ENCODE measurements at regions not wholly inside any gene's neighbourhood (a gene's known extent, or its start where the extent isn't known, plus 50 kb on each side); places are given as distances from the start of the nearest gene placed in this dataset.

DNA sequence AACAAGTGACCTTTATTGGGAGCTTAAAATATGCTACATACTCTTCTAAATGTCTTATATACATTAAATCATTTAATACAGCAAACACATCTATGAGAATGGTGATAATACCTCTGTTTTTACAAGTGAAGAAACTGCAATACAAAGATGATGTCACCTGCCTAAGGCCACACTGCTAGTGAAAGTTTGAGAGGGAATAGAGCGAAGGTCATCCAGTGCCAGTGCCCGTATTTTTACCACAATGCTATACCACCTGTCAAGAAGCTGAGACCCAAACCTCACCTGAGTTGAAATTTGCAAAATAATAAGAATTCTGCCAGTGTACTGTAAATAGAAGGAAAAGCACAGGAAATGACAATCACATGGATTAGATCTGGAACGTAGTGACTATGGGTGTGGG is 200.4 kb upstream of the TMPRSS15 start:
- no peak for DNase-seq (ENCODE audit: low spot score in 2 of 2)
- H3K27ac ChIP-seq: no peak overlapping the region
- H3K36me3 ChIP-seq: no peaks in the 10 kb centered on the region
- no peak overlapping the region for H3K4me3 ChIP-seq
- H3K4me1 ChIP-seq: no peaks in the 10 kb centered on the region
- H3K27me3 ChIP-seq: no peaks in the 10 kb centered on the region
- TF ChIP-seq CTCF (IDR thresholded peaks at IDR 0.05): no peak
- no peaks in the 10 kb centered on the region for H3K9me3 ChIP-seq
- intact Hi-C loops (cut with DNase I): no loop called here

DNA sequence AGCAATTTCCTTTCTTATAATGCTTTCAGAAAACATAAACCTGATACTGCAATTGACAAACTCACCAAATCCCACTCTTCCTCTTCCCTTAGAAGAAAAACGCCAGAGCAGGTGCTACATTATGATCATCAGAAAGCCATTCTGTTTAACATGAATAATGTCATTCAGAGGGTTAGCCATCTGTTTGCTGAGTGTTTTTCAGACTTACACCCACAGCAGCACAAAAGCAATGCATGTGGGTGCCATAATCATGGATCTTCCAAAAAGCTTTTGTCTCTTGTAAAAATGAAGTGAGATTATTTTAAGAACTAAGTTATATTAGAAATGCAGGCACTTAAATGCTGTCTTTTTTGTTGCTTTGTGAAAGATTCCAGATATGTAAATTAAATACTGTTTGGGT is 204.6 kb upstream of the TMPRSS15 start:
- Histone ChIP-seq H3K4me3 (no peak overlapping the region), H3K27me3 (no peaks in the 10 kb centered on the region), H3K4me1 (no peaks in the 10 kb centered on the region), H3K9me3 (no peaks in the 10 kb centered on the region), H3K27ac (no peak overlapping the region), H3K36me3 (no peaks in the 10 kb centered on the region)
- no peak for DNase-seq (ENCODE audit: low spot score in 2 of 2)
- intact Hi-C loops (cut with DNase I): no loop called here
- TF ChIP-seq CTCF (IDR thresholded peaks at IDR 0.05): no peak

DNA sequence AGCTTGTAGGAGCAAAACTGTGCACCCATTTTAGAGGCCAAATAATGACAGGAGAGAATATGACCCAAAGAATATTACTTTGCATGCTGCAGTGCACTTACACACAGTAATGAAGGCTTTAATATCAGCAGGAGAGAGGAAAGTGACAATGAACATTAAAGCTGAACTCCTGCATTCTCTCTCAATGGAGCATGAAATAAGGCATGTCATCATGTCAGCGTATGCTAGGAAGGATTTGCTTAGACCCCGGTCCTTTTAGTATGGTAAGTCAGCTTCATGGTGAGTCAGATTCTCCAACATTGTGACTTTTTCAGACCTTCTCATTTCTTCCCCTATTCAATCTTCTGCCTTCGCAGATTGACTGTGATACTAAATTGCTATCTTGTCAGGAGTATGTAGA is 210.7 kb upstream of the TMPRSS15 start:
- Histone ChIP-seq H3K36me3 (no peaks in the 10 kb centered on the region), H3K9me3 (no peaks in the 10 kb centered on the region), H3K27me3 (no peaks in the 10 kb centered on the region), H3K27ac (no peak overlapping the region), H3K4me3 (no peak overlapping the region), H3K4me1 (no peaks in the 10 kb centered on the region)
- TF ChIP-seq CTCF (IDR thresholded peaks at IDR 0.05): no peak
- intact Hi-C loops (cut with DNase I): no loop called here
- DNase-seq (ENCODE audit: low spot score in 2 of 2): no peak

GRCh38 chr21:18617291-18617690 is 213.7 kb upstream of the TMPRSS15 start:
- intact Hi-C loops (cut with DNase I): no loop called here
- H3K27ac ChIP-seq: no peak overlapping the region
- no peak for DNase-seq (ENCODE audit: low spot score in 2 of 2)
- TF ChIP-seq CTCF (IDR thresholded peaks at IDR 0.05): no peak
- H3K4me1 ChIP-seq: no peaks in the 10 kb centered on the region
- no peaks in the 10 kb centered on the region for H3K36me3 ChIP-seq
- no peak overlapping the region for H3K4me3 ChIP-seq
- H3K9me3 ChIP-seq: no peaks in the 10 kb centered on the region
- no peaks in the 10 kb centered on the region for H3K27me3 ChIP-seq

DNA sequence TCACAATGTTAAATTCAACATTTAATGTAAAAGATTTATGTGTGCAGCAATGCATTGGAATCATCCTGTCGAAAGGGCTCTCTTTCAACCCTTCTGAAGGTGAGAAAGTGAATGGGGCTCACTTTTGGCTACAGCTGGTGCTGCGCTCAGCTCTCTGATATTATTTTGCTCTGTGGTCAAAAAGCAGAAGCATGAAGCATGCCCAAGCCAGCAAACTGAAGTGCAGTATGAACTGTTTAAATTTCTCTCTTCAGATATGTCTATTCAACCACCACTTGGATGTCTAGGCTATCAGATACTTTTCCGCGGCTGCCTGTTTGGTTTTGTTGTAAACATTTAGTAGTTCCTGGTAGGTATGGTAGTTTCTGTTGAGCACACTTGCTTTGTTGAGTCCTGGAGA is 216.9 kb upstream of the TMPRSS15 start:
- H3K4me1 ChIP-seq: no peaks in the 10 kb centered on the region
- no peak overlapping the region for H3K27ac ChIP-seq
- H3K9me3 ChIP-seq: no peaks in the 10 kb centered on the region
- no peaks in the 10 kb centered on the region for H3K36me3 ChIP-seq
- intact Hi-C loops (cut with DNase I): no loop called here
- H3K4me3 ChIP-seq: no peak overlapping the region
- no peak for DNase-seq (ENCODE audit: low spot score in 2 of 2)
- no peak for TF ChIP-seq CTCF (IDR thresholded peaks at IDR 0.05)
- no peaks in the 10 kb centered on the region for H3K27me3 ChIP-seq

DNA sequence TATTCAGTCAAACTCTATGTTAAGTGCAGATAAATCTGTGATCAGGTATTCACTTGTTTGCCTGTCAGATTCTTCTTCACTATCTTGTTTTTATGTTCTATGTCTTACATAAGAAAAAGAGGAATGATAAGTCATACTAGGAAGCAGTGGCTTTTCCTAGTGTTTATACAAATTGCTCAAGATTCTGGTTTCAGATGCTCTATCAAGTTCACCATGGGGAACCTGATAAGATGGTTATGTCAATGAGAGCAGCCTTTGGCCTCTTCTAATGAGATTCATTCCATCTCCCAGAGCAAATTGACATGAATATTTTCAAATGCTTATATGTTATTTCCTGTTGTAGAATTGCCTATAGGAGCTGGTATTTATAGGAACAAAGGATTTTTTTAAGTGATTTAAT is 218.8 kb upstream of the TMPRSS15 start:
- TF ChIP-seq CTCF (IDR thresholded peaks at IDR 0.05): no peak
- Histone ChIP-seq H3K27me3 (no peaks in the 10 kb centered on the region), H3K27ac (no peak overlapping the region), H3K4me1 (no peaks in the 10 kb centered on the region), H3K9me3 (no peaks in the 10 kb centered on the region), H3K36me3 (no peaks in the 10 kb centered on the region), H3K4me3 (no peak overlapping the region)
- no peak for DNase-seq (ENCODE audit: low spot score in 2 of 2)
- intact Hi-C loops (cut with DNase I): no loop called here
